PC-3 (cell line): ENCODE measurements at regions not wholly inside any gene's neighbourhood (a gene's known extent, or its start where the extent isn't known, plus 50 kb on each side); places are given as distances from the start of the nearest gene placed in this dataset.

Experiments
- EZH2 ChIP-seq: fragments of 300-600 bp; sonication (generic); IDR thresholded peaks from one replicate; pipeline ENCODE4 v1.6.1; 2017; ENCODE audit warnings: antibody characterized with exemption, mild to moderate bottlenecking, low read length; ENCODE audit not compliant: unreplicated experiment
- TF ChIP-seq, protein P1 (sequence below): fragments of 300-600 bp; sonication (generic); conservative IDR thresholded peaks from 2 replicates; pipeline ENCODE4 v1.5.1; 2017; ENCODE audit warnings: antibody characterized with exemption, low read depth, mild to moderate bottlenecking, low read length

DNA sequence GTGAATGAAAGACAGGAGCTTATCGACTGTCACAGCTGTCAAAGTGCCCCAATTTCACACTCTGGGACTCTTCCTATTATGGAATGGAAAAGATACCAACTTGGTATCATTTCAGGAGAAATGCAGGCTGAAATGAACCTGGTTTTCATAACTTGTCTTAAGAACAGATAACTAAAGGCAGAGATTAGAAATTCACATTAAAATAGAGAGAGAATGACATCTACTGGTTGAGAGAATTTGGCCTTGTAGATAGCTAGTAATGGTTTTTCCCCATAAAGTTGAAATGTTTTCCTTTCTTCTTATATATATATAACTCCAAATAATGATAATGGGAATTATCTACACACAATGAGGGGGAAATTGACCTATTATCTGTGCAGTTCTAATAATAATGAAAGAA, 600.2 kb upstream of the CCNG1 start:
- TF ChIP-seq, protein P1, sequence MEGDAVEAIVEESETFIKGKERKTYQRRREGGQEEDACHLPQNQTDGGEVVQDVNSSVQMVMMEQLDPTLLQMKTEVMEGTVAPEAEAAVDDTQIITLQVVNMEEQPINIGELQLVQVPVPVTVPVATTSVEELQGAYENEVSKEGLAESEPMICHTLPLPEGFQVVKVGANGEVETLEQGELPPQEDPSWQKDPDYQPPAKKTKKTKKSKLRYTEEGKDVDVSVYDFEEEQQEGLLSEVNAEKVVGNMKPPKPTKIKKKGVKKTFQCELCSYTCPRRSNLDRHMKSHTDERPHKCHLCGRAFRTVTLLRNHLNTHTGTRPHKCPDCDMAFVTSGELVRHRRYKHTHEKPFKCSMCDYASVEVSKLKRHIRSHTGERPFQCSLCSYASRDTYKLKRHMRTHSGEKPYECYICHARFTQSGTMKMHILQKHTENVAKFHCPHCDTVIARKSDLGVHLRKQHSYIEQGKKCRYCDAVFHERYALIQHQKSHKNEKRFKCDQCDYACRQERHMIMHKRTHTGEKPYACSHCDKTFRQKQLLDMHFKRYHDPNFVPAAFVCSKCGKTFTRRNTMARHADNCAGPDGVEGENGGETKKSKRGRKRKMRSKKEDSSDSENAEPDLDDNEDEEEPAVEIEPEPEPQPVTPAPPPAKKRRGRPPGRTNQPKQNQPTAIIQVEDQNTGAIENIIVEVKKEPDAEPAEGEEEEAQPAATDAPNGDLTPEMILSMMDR = no peak
- no peak for TF ChIP-seq EZH2
